Uterus (tissue), 3 donors: ENCODE measurements at regions not wholly inside any gene's neighbourhood (a gene's known extent, or its start where the extent isn't known, plus 50 kb on each side); places are given as distances from the start of the nearest gene placed in this dataset.

Experiments
- DNase-seq, 2 donors: peaks; one replicate each; pipeline ENCODE4 v3.0.0-alpha.2; 2019 to 2020
- H3K27ac ChIP-seq, 2 donors: fragments of 200-600 bp; sonication (generic); 1 replicate in 1 of 2; 2 replicates in 1 of 2; pipeline ENCODE4 v1.5.1; 2016 to 2018
- H3K27me3 ChIP-seq, 2 donors: fragments of 200-600 bp; sonication (generic); one replicate each; pipeline ENCODE4 v1.5.1; 2018 to 2019; ENCODE audit warnings: control low read depth in 1 of 2
- H3K36me3 ChIP-seq, 2 donors: fragments of 200-600 bp; sonication (generic); one replicate each; pipeline ENCODE4 v1.5.1; 2019; ENCODE audit warnings: control low read depth in 1 of 2
- H3K4me1 ChIP-seq, 2 donors: fragments of 200-600 bp; sonication (generic); one replicate each; pipeline ENCODE4 v1.5.1; 2018 to 2019; ENCODE audit warnings: control low read depth in 1 of 2
- H3K4me3 ChIP-seq, 2 donors: fragments of 200-600 bp; sonication (generic); 1 replicate in 1 of 2; 2 replicates in 1 of 2; pipeline ENCODE4 v1.5.1; 2018 to 2019; ENCODE audit warnings: mild to moderate bottlenecking in 1 of 2
- H3K9me3 ChIP-seq, 2 donors: fragments of 200-600 bp; sonication (generic); one replicate each; pipeline ENCODE4 v1.5.1; 2019; ENCODE audit warnings: control low read depth in 1 of 2
- CTCF ChIP-seq, 4 experiments: fragments of 200-600 bp in 2 of 4; fragments of 450-650 bp in 2 of 4; sonication (generic) in 2 of 4; IDR thresholded peaks; one replicate each; pipeline ENCODE4 v1.5.1; 2016 to 2019; ENCODE audit warnings: antibody characterized with exemption in 4 of 4, mild to moderate bottlenecking in 2 of 4, moderate library complexity in 1 of 4
- POLR2A ChIP-seq, 2 donors: fragments of 450-650 bp; IDR thresholded peaks; one replicate each; pipeline ENCODE4 v1.6.1; 2016; ENCODE audit warnings: antibody characterized with exemption in 2 of 2, mild to moderate bottlenecking in 1 of 2, moderate library complexity in 1 of 2
- intact Hi-C: fragments of 100-400 bp; cut with DNase I; formaldehyde crosslinking; loops from one replicate; pipeline ENCODE4 v1.15.1; 2023; ENCODE audit warnings: low total_unique reads
- donor health status: DM: yes; HTN: yes; CAD: no.

- DNase-seq = no peak
- intact Hi-C loops = no loop called here
- no peaks in the 10 kb centered on the region for H3K36me3 ChIP-seq
- no peak overlapping the region for H3K27ac ChIP-seq
- no peaks in the 10 kb centered on the region for H3K27me3 ChIP-seq
- H3K9me3 ChIP-seq = no peaks in the 10 kb centered on the region
- H3K4me3 ChIP-seq = no peak overlapping the region
- TF ChIP-seq CTCF (IDR thresholded peaks at IDR 0.05) = no peak
- no peak for TF ChIP-seq POLR2A (IDR thresholded peaks at IDR 0.05)
- H3K4me1 ChIP-seq = no peaks in the 10 kb centered on the region
These were observed 572.2 kb upstream of the LMCD1 start for GRCh38 chr3:7929319-7929889.

- Histone ChIP-seq H3K36me3 (no peaks in the 10 kb centered on the region), H3K27ac (no peak overlapping the region), H3K9me3 (no peaks in the 10 kb centered on the region), H3K4me1 (no peaks in the 10 kb centered on the region), H3K4me3 (no peak overlapping the region), H3K27me3 (no peaks in the 10 kb centered on the region)
- DNase-seq = no peak
- TF ChIP-seq CTCF (IDR thresholded peaks at IDR 0.05) (no peak), POLR2A (IDR thresholded peaks at IDR 0.05) (no peak)
- intact Hi-C loops = no loop called here
These were observed 567.3 kb upstream of the LMCD1 start for GRCh38 chr3:7934362-7934761.

GRCh38 chr3:7947930-7948329, 553.7 kb upstream of the LMCD1 start:
- Histone ChIP-seq H3K27ac (no peak overlapping the region), H3K9me3 (no peaks in the 10 kb centered on the region), H3K36me3 (no peaks in the 10 kb centered on the region), H3K4me1 (no peaks in the 10 kb centered on the region), H3K27me3 (no peaks in the 10 kb centered on the region), H3K4me3 (no peak overlapping the region)
- TF ChIP-seq CTCF (IDR thresholded peaks at IDR 0.05) (no peak), POLR2A (IDR thresholded peaks at IDR 0.05) (no peak)
- intact Hi-C loops = no loop called here
- no peak for DNase-seq

- TF ChIP-seq POLR2A (IDR thresholded peaks at IDR 0.05) (no peak), CTCF (IDR thresholded peaks at IDR 0.05) (no peak)
- intact Hi-C loops = no loop called here
- no peaks in the 10 kb centered on the region for H3K4me1 ChIP-seq
These were observed 550.7 kb upstream of the LMCD1 start for GRCh38 chr3:7950890-7951289.

GRCh38 chr3:7953449-7954014, 548.1 kb upstream of the LMCD1 start:
- DNase-seq = no peak
- intact Hi-C loops = no loop called here
- Histone ChIP-seq H3K9me3 (no peaks in the 10 kb centered on the region), H3K4me3 (no peak overlapping the region), H3K27me3 (no peaks in the 10 kb centered on the region), H3K36me3 (no peaks in the 10 kb centered on the region), H3K27ac (no peak overlapping the region), H3K4me1 (no peaks in the 10 kb centered on the region)
- TF ChIP-seq POLR2A (IDR thresholded peaks at IDR 0.05) = no peak
- no peak for TF ChIP-seq CTCF (IDR thresholded peaks at IDR 0.05)

More at GRCh38 chr3:7950890-7951289, 550.7 kb upstream of the LMCD1 start:
- Histone ChIP-seq H3K27ac (no peak overlapping the region), H3K36me3 (no peaks in the 10 kb centered on the region), H3K9me3 (no peaks in the 10 kb centered on the region), H3K27me3 (no peaks in the 10 kb centered on the region), H3K4me3 (no peak overlapping the region)
- DNase-seq = no peak
